H9 (cell line): ENCODE measurements at regions not wholly inside any gene's neighbourhood (a gene's known extent, or its start where the extent isn't known, plus 50 kb on each side); places are given as distances from the start of the nearest gene placed in this dataset.

Source experiments
- DNase-seq: peaks from one replicate; pipeline ENCODE4 v3.0.0-alpha.2; 2017
- H2AFZ ChIP-seq: one replicate; pipeline ENCODE4 v1.6.1; 2013; ENCODE audit warnings: mild to moderate bottlenecking, low read length, control low read depth, moderate library complexity
- H2AK5ac ChIP-seq: 2 replicates; pipeline ENCODE4 v1.6.1; 2013; ENCODE audit warnings: low read length, control low read depth, mixed read lengths; ENCODE audit not compliant: insufficient read length
- H2BK120ac ChIP-seq: one replicate; pipeline ENCODE4 v1.6.1; 2013; ENCODE audit warnings: low read depth, mild to moderate bottlenecking, low read length, control low read depth, inconsistent platforms; ENCODE audit not compliant: poor library complexity, severe bottlenecking
- H2BK12ac ChIP-seq: 2 replicates; pipeline ENCODE4 v1.6.1; 2013; ENCODE audit warnings: low read length, control low read depth, mixed read lengths, low read depth; ENCODE audit not compliant: insufficient read length
- H2BK15ac ChIP-seq: 2 replicates; pipeline ENCODE4 v1.6.1; 2013; ENCODE audit warnings: low read depth, low read length, control low read depth
- H2BK20ac ChIP-seq: one replicate; pipeline ENCODE4 v1.6.1; 2013; ENCODE audit warnings: low read depth, mild to moderate bottlenecking, low read length, control low read depth, inconsistent platforms; ENCODE audit not compliant: poor library complexity, severe bottlenecking
- H2BK5ac ChIP-seq: 2 replicates; pipeline ENCODE4 v1.6.1; 2013; ENCODE audit warnings: low read length, control low read depth, mixed read lengths; ENCODE audit not compliant: insufficient read length
- H3K14ac ChIP-seq: 2 replicates; pipeline ENCODE4 v1.6.1; 2013; ENCODE audit warnings: low read length, control low read depth; ENCODE audit not compliant: insufficient read depth
- H3K18ac ChIP-seq: 2 replicates; pipeline ENCODE4 v1.6.1; 2013; ENCODE audit warnings: low read depth, mild to moderate bottlenecking, mixed read lengths, low read length, control low read depth; ENCODE audit not compliant: insufficient read length
- H3K23ac ChIP-seq: 2 replicates; pipeline ENCODE4 v1.6.1; 2013; ENCODE audit warnings: low read length, control low read depth, mixed read lengths, low read depth; ENCODE audit not compliant: insufficient read length
- H3K23me2 ChIP-seq: 2 replicates; pipeline ENCODE4 v1.6.1; 2013; ENCODE audit warnings: low read depth, mild to moderate bottlenecking, mixed read lengths, low read length, control low read depth; ENCODE audit not compliant: insufficient read length, poor library complexity, severe bottlenecking
- H3K27ac ChIP-seq: 2 replicates; pipeline ENCODE4 v1.5.1; 2013; ENCODE audit warnings: low read length, control low read depth, mixed read lengths, low read depth; ENCODE audit not compliant: insufficient read length
- H3K27me3 ChIP-seq: 2 replicates; pipeline ENCODE4 v1.6.1; 2013; ENCODE audit warnings: low read length, control low read depth, inconsistent platforms; ENCODE audit not compliant: insufficient read depth
- H3K4ac ChIP-seq: 2 replicates; pipeline ENCODE4 v1.6.1; 2013; ENCODE audit warnings: low read depth, mild to moderate bottlenecking, control low read depth, inconsistent platforms, low read length, moderate library complexity
- H3K4me1 ChIP-seq: 2 replicates; pipeline ENCODE4 v1.6.1; 2013; ENCODE audit warnings: low read length, control low read depth, inconsistent platforms; ENCODE audit not compliant: insufficient read depth
- H3K4me2 ChIP-seq: 2 replicates; pipeline ENCODE4 v1.6.1; 2013; ENCODE audit warnings: low read length, control low read depth, mixed read lengths; ENCODE audit not compliant: insufficient read length, insufficient read depth
- H3K56ac ChIP-seq: 2 replicates; pipeline ENCODE4 v1.6.1; 2013; ENCODE audit warnings: low read depth, mild to moderate bottlenecking, mixed read lengths, low read length, control low read depth; ENCODE audit not compliant: insufficient read length
- H3K79me1 ChIP-seq: 2 replicates; pipeline ENCODE4 v1.6.1; 2013; ENCODE audit warnings: low read depth, mild to moderate bottlenecking, moderate library complexity, low read length, control low read depth, inconsistent platforms; ENCODE audit not compliant: insufficient read depth, poor library complexity, severe bottlenecking
- H3K79me2 ChIP-seq: 2 replicates; pipeline ENCODE4 v1.6.1; 2013; ENCODE audit warnings: low read length, control low read depth, inconsistent platforms; ENCODE audit not compliant: insufficient read depth
- H3K9ac ChIP-seq: 2 replicates; pipeline ENCODE4 v1.6.1; 2013; ENCODE audit warnings: low read length, control low read depth, mixed read lengths; ENCODE audit not compliant: insufficient read length; ENCODE audit errors: extremely low read depth
- H3K9me3 ChIP-seq: one replicate; pipeline ENCODE4 v1.6.1; 2013; ENCODE audit warnings: low read depth, low read length, inconsistent platforms; ENCODE audit not compliant: control insufficient read depth
- H3T11ph ChIP-seq: one replicate; pipeline ENCODE4 v1.6.1; 2013; ENCODE audit warnings: mild to moderate bottlenecking, low read length, control low read depth, inconsistent platforms
- H4K20me1 ChIP-seq: one replicate; pipeline ENCODE4 v1.6.1; 2013; ENCODE audit not compliant: control insufficient read depth, insufficient read length, insufficient read depth
- H4K5ac ChIP-seq: 2 replicates; pipeline ENCODE4 v1.6.1; 2013; ENCODE audit warnings: low read depth, mild to moderate bottlenecking, mixed read lengths, low read length, control low read depth; ENCODE audit not compliant: insufficient read length
- H4K8ac ChIP-seq: replicated peaks from 2 replicates; pipeline ENCODE4 v1.6.1; 2013; ENCODE audit warnings: low read length, control low read depth, mixed read lengths, low read depth; ENCODE audit not compliant: insufficient read length
- H4K91ac ChIP-seq: 2 replicates; pipeline ENCODE4 v1.6.1; 2013; ENCODE audit warnings: low read depth, mild to moderate bottlenecking, moderate library complexity, mixed read lengths, low read length, control low read depth; ENCODE audit not compliant: insufficient read length
- H3K27ac Mint-ChIP-seq, 3 experiments: 2 replicates in 2 of 3; 3 replicates in 1 of 3; pipeline ENCODE4 v1.8.0; 2020 to 2021; ENCODE audit warnings: mixed read lengths in 3 of 3, mild to moderate bottlenecking in 1 of 3, moderate library complexity in 1 of 3
- H3K27me3 Mint-ChIP-seq: 2 replicates; pipeline ENCODE4 v1.8.0; 2021; ENCODE audit warnings: low read depth, mild to moderate bottlenecking, moderate library complexity, mixed read lengths
- H3K36me3 Mint-ChIP-seq, 3 experiments: 2 replicates in 2 of 3; 3 replicates in 1 of 3; pipeline ENCODE4 v1.8.0; 2020 to 2021; ENCODE audit warnings: low read depth in 3 of 3, mixed read lengths in 3 of 3; ENCODE audit not compliant: insufficient read depth in 1 of 3
- H3K4me1 Mint-ChIP-seq, 2 experiments: 2 replicates each; pipeline ENCODE4 v1.8.0; 2020; ENCODE audit warnings: mixed read lengths in 2 of 2
- H3K4me3 Mint-ChIP-seq, 2 experiments: 2 replicates in 1 of 2; 3 replicates in 1 of 2; pipeline ENCODE4 v1.8.0; 2020 to 2021; ENCODE audit warnings: mild to moderate bottlenecking in 2 of 2, mixed read lengths in 2 of 2, moderate library complexity in 1 of 2
- H3K9me3 Mint-ChIP-seq, 2 experiments: 2 replicates in 1 of 2; 3 replicates in 1 of 2; pipeline ENCODE4 v1.8.0; 2020; ENCODE audit warnings: mild to moderate bottlenecking in 2 of 2, mixed read lengths in 2 of 2, moderate library complexity in 1 of 2
- WGBS: extraction: QIAGEN DNeasy Blood & Tissue Kit; methylation state at CpG from one replicate; pipeline ENCODE4 v1.1.7; 2013; ENCODE audit warnings: missing lambda C conversion rate, low lambda C conversion rate, mixed read lengths; ENCODE audit not compliant: insufficient read length; ENCODE audit errors: extremely low coverage; 5-methylcytosine and 5-hydroxymethylcytosine counted together
- TF ChIP-seq, protein P1 (sequence below): fragments of 200-600 bp; sonication (generic); conservative IDR thresholded peaks from 3 replicates; pipeline ENCODE4 v1.8.0; 2021; ENCODE audit warnings: antibody characterized with exemption, mild to moderate bottlenecking

DNA sequence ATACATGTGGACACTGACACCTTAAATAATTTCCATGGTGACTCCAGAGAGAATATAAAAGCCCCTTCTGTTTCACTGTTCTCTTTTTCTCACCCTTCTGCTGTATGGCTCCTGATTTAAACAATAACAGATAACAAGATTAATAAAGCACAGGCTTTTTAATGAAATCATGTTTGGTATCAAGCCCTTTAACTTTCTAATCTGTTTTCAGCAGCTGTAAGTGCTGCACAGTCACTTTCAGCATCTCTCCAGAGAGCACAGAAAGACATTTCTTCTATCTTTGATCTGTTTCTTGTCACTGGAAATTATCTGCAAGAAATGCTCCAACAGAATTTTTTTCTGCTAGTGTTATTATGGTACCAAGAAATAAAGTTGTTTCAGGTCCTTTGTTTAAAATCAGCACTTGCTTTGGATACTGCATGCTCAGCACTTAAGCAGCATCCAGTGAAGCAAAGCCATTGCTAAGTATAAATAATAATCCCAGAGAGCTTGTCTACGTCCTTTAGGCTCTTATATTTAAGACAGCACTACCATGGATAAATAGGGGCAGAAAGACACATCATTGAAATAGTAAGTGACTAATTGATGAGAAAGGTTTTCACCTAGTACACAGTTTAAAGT lies 134.2 kb upstream of the CARD18 start:
- Mint-ChIP-seq H3K4me3 (no peak overlapping the region), H3K27me3 (no peaks in the 10 kb centered on the region), H3K9me3 (peaks cover 0 to 2% of the 10 kb centered on the region in 2 experiments; a peak in 3 of 5 replicates), H3K36me3 (no peaks in the 10 kb centered on the region; a peak in 1 of 7 replicates), H3K4me1 (no peaks in the 10 kb centered on the region), H3K27ac (no peak overlapping the region)
- no peaks in the 10 kb centered on the region for H3K79me1 ChIP-seq
- H2BK20ac ChIP-seq = no peak overlapping the region
- H4K91ac ChIP-seq = no peak overlapping the region
- no peak overlapping the region for H2AFZ ChIP-seq
- WGBS = no CpG with 5 or more reads among the region's 1 CpG
- no peaks in the 10 kb centered on the region for H3K9me3 ChIP-seq
- no peak overlapping the region for H2BK120ac ChIP-seq
- no peak overlapping the region for H2BK5ac ChIP-seq
- no peak overlapping the region for H2AK5ac ChIP-seq
- no peak overlapping the region for H2BK12ac ChIP-seq
- no peaks in the 10 kb centered on the region for H3K27me3 ChIP-seq
- no peaks in the 10 kb centered on the region for H3K23me2 ChIP-seq
- H3K9ac ChIP-seq = no peak overlapping the region
- no peaks in the 10 kb centered on the region for H4K20me1 ChIP-seq
- no peak overlapping the region for H2BK15ac ChIP-seq
- no peaks in the 10 kb centered on the region for H3K79me2 ChIP-seq
- no peak overlapping the region for H4K5ac ChIP-seq
- DNase-seq = no peak
- no peaks in the 10 kb centered on the region for H3K4me1 ChIP-seq
- no peak overlapping the region for H4K8ac ChIP-seq
- H3K4ac ChIP-seq = no peak overlapping the region
- no peak overlapping the region for H3K23ac ChIP-seq
- no peak overlapping the region for H3K56ac ChIP-seq
- no peak overlapping the region for H3K4me2 ChIP-seq
- no peak overlapping the region for H3K18ac ChIP-seq
- H3T11ph ChIP-seq = no peak overlapping the region
- H3K14ac ChIP-seq = no peak overlapping the region
- TF ChIP-seq, protein P1, sequence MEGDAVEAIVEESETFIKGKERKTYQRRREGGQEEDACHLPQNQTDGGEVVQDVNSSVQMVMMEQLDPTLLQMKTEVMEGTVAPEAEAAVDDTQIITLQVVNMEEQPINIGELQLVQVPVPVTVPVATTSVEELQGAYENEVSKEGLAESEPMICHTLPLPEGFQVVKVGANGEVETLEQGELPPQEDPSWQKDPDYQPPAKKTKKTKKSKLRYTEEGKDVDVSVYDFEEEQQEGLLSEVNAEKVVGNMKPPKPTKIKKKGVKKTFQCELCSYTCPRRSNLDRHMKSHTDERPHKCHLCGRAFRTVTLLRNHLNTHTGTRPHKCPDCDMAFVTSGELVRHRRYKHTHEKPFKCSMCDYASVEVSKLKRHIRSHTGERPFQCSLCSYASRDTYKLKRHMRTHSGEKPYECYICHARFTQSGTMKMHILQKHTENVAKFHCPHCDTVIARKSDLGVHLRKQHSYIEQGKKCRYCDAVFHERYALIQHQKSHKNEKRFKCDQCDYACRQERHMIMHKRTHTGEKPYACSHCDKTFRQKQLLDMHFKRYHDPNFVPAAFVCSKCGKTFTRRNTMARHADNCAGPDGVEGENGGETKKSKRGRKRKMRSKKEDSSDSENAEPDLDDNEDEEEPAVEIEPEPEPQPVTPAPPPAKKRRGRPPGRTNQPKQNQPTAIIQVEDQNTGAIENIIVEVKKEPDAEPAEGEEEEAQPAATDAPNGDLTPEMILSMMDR = no peak
- H3K27ac ChIP-seq = no peak overlapping the region
